ENCODE measurements at regions not wholly inside any gene's neighbourhood (a gene's known extent, or its start where the extent isn't known, plus 50 kb on each side); places are given as distances from the start of the nearest gene placed in this dataset.

GRCh38 chr10:2850202-2850601 is 217.1 kb upstream of the PFKP start:
- no peak for DNase-seq

- DNase-seq = no peak
Measured at GRCh38 chr10:2844925-2845324, 222.4 kb upstream of the PFKP start.

- DNase-seq = peak; percentile 2
Measured at GRCh38 chr10:2839081-2839725, 228.1 kb upstream of the PFKP start.

- DNase-seq = no peak
Measured at GRCh38 chr10:2837674-2838073, 229.7 kb upstream of the PFKP start.

- no peak for DNase-seq
Measured at GRCh38 chr10:2836921-2837662, 230.3 kb upstream of the PFKP start.

- no peak for DNase-seq
Measured at GRCh38 chr10:2834214-2834613, 233.1 kb upstream of the PFKP start.

GRCh38 chr10:2831509-2831908 is 235.8 kb upstream of the PFKP start:
- no peak for DNase-seq

- no peak for DNase-seq
Measured at GRCh38 chr10:2828741-2829140, 238.6 kb upstream of the PFKP start.

GRCh38 chr10:2826675-2827074 is 240.7 kb upstream of the PFKP start:
- DNase-seq = no peak

GRCh38 chr10:2825841-2826240 is 241.5 kb upstream of the PFKP start:
- no peak for DNase-seq

- no peak for DNase-seq
Measured at GRCh38 chr10:2817940-2818636, 249.3 kb upstream of the PFKP start.

- no peak for DNase-seq
Measured at GRCh38 chr10:2813693-2814092, 253.7 kb upstream of the PFKP start.

- DNase-seq = no peak
Measured at GRCh38 chr10:2813286-2813685, 254.1 kb upstream of the PFKP start.

- no peak for DNase-seq
Measured at GRCh38 chr10:2812631-2813030, 254.7 kb upstream of the PFKP start.

GRCh38 chr10:2800178-2800577 is 267.2 kb upstream of the PFKP start:
- DNase-seq = no peak

- DNase-seq = no peak
Measured at GRCh38 chr10:2798336-2799022, 268.9 kb upstream of the PFKP start.

- DNase-seq = peak; percentile 2
Measured at GRCh38 chr10:2791774-2792443, 275.4 kb upstream of the PFKP start.

- no peak for DNase-seq
Measured at GRCh38 chr10:2790396-2791188, 276.8 kb upstream of the PFKP start.

- no peak for DNase-seq
Measured at GRCh38 chr10:2786251-2786650, 281.1 kb upstream of the PFKP start.

- no peak for DNase-seq
Measured at GRCh38 chr10:2784766-2785165, 282.6 kb upstream of the PFKP start.

GRCh38 chr10:2782950-2783349 is 284.4 kb upstream of the PFKP start:
- DNase-seq = no peak

GRCh38 chr10:2782265-2782664 is 285.1 kb upstream of the PFKP start:
- DNase-seq = no peak
